GM21381 (cell line): ENCODE measurements at regions not wholly inside any gene's neighbourhood (a gene's known extent, or its start where the extent isn't known, plus 50 kb on each side); places are given as distances from the start of the nearest gene placed in this dataset.

Source experiments
- ATAC-seq: cut with Tn5 transposase; IDR thresholded peaks from one replicate; pipeline ENCODE4 v1.9.1; 2021; ENCODE audit warnings: mild to moderate bottlenecking, moderate library complexity; ENCODE audit not compliant: unreplicated experiment

GRCh38 chr6:168736039-168736438 is 295.1 kb downstream of the SMOC2 start:
- ATAC-seq, result no peak

- ATAC-seq, result no peak
Measured at GRCh38 chr6:168735268-168735949, 294.4 kb downstream of the SMOC2 start.

GRCh38 chr6:168734523-168734922 is 293.5 kb downstream of the SMOC2 start:
- no peak for ATAC-seq

GRCh38 chr6:168732676-168733075 is 291.7 kb downstream of the SMOC2 start:
- ATAC-seq, result no peak

GRCh38 chr6:168730931-168731716 is 290.1 kb downstream of the SMOC2 start:
- no peak for ATAC-seq

- no peak for ATAC-seq
Measured at GRCh38 chr6:168728056-168728455, 287.1 kb downstream of the SMOC2 start.

- no peak for ATAC-seq
Measured at GRCh38 chr6:168726312-168726856, 285.4 kb downstream of the SMOC2 start.

- no peak for ATAC-seq
Measured at GRCh38 chr6:168725802-168726201, 284.8 kb downstream of the SMOC2 start.

- ATAC-seq, result no peak
Measured at GRCh38 chr6:168724669-168725570, 283.9 kb downstream of the SMOC2 start.

- ATAC-seq, result no peak
Measured at GRCh38 chr6:168724033-168724432, 283.0 kb downstream of the SMOC2 start.

GRCh38 chr6:168722397-168722796 is 281.4 kb downstream of the SMOC2 start:
- no peak for ATAC-seq

GRCh38 chr6:168721571-168721970 is 280.6 kb downstream of the SMOC2 start:
- ATAC-seq, result no peak

GRCh38 chr6:168719901-168720300 is 278.9 kb downstream of the SMOC2 start:
- ATAC-seq, result no peak

GRCh38 chr6:168718821-168719475 is 278.0 kb downstream of the SMOC2 start:
- no peak for ATAC-seq
